GM23248 (cell line): ENCODE measurements at regions not wholly inside any gene's neighbourhood (a gene's known extent, or its start where the extent isn't known, plus 50 kb on each side); places are given as distances from the start of the nearest gene placed in this dataset.

Experiments
- DNase-seq: peaks from one replicate; pipeline ENCODE4 v3.0.0-alpha.2; 2015
- H2AFZ ChIP-seq: fragments of 200-600 bp; sonication (generic); 2 replicates; pipeline ENCODE4 v1.6.1; 2016; ENCODE audit warnings: antibody characterized with exemption
- H3F3A ChIP-seq: fragments of 200-600 bp; sonication (generic); 2 replicates; pipeline ENCODE4 v1.6.1; 2016; ENCODE audit warnings: mild to moderate bottlenecking, antibody characterized with exemption, mixed run types; ENCODE audit not compliant: insufficient read depth
- H3K27ac ChIP-seq: fragments of 200-600 bp; sonication (generic); 2 replicates; pipeline ENCODE4 v1.5.1; 2016; ENCODE audit warnings: mild to moderate bottlenecking
- H3K27me3 ChIP-seq: fragments of 200-600 bp; sonication (generic); replicated peaks from 2 replicates; pipeline ENCODE4 v1.6.1; 2016; ENCODE audit warnings: mild to moderate bottlenecking; ENCODE audit not compliant: insufficient read depth
- H3K36me3 ChIP-seq: fragments of 200-600 bp; sonication (generic); 2 replicates; pipeline ENCODE4 v1.6.1; 2016; ENCODE audit warnings: low read depth, mild to moderate bottlenecking
- H3K4me1 ChIP-seq: fragments of 200-600 bp; sonication (generic); 2 replicates; pipeline ENCODE4 v1.6.1; 2016; ENCODE audit warnings: mild to moderate bottlenecking; ENCODE audit not compliant: insufficient read depth
- H3K4me2 ChIP-seq: fragments of 200-600 bp; sonication (generic); one replicate; pipeline ENCODE4 v1.6.1; 2016; ENCODE audit warnings: mild to moderate bottlenecking; ENCODE audit not compliant: unreplicated experiment
- H3K4me3 ChIP-seq: fragments of 200-600 bp; sonication (generic); 2 replicates; pipeline ENCODE4 v1.5.1; 2016; ENCODE audit warnings: mild to moderate bottlenecking
- H3K79me2 ChIP-seq: fragments of 200-600 bp; sonication (generic); 2 replicates; pipeline ENCODE4 v1.6.1; 2016; ENCODE audit warnings: mild to moderate bottlenecking; ENCODE audit not compliant: insufficient read depth
- H3K9ac ChIP-seq: fragments of 200-600 bp; sonication (generic); 2 replicates; pipeline ENCODE4 v1.6.1; 2016; ENCODE audit warnings: mild to moderate bottlenecking
- H3K9me2 ChIP-seq: fragments of 200-600 bp; sonication (generic); 2 replicates; pipeline ENCODE4 v1.6.1; 2016; ENCODE audit warnings: mixed run types, mild to moderate bottlenecking, moderate library complexity; ENCODE audit not compliant: insufficient read depth
- H3K9me3 ChIP-seq: fragments of 200-600 bp; sonication (generic); one replicate; pipeline ENCODE4 v1.6.1; 2017; ENCODE audit warnings: low read depth
- H4K20me1 ChIP-seq: fragments of 200-600 bp; sonication (generic); 2 replicates; pipeline ENCODE4 v1.6.0; 2016; ENCODE audit not compliant: insufficient read depth
- EZH2 ChIP-seq: fragments of 200-600 bp; sonication (generic); IDR thresholded peaks from 2 replicates; pipeline ENCODE4 v1.6.1; 2018; ENCODE audit warnings: antibody characterized with exemption, mild to moderate bottlenecking; ENCODE audit not compliant: insufficient read depth, poor library complexity, severe bottlenecking
- EZH2phosphoT487 ChIP-seq: fragments of 200-600 bp; sonication (generic); IDR thresholded peaks from 2 replicates; pipeline ENCODE4 v1.6.1; 2018; ENCODE audit warnings: antibody characterized with exemption, moderate library complexity, mild to moderate bottlenecking, low read depth; ENCODE audit not compliant: insufficient read depth
- WGBS, 2 experiments: methylation state at CpG; one replicate each; pipeline ENCODE4 v1.1.6; 2015 to 2017; ENCODE audit warnings: low lambda C conversion rate in 2 of 2, low coverage in 1 of 2; ENCODE audit errors: missing lambda C conversion rate in 2 of 2; 5-methylcytosine and 5-hydroxymethylcytosine counted together
- in situ Hi-C: fragments of 300-500 bp; cut with MboI; formaldehyde crosslinking; loops from 2 replicates; pipeline ENCODE4 v1.15.0; 2020

DNA sequence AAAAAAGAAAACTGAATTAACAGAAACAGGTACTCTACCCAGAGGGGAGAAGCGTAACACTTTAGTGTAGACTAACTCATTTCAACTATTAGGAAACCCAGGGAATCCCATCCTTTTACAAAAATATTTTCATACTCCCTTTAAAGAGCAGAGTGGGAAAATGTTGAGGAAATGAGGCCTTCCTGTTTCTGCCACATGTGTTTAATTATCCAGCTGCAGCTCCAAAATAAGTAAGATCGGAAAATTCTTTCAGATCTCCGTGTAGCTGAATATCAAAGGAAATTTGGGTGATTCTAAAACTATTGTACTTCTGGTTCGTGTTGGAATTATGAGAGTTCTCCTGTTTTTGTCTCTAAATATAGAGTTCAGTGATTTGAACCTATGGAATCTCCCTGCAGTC is 58.0 kb upstream of the CAV2 start:
- H3K4me1 ChIP-seq: peaks cover 47% of the 10 kb centered on the region
- H2AFZ ChIP-seq: peak overlapping the region; percentile 54
- peak overlapping the region; percentile 55 for H3K9ac ChIP-seq
- DNase-seq: peak; percentile 70
- H3K4me3 ChIP-seq: peak overlapping the region; percentile 8; the same call in 1 of the 2 replicates
- no peaks in the 10 kb centered on the region for H3K9me2 ChIP-seq
- H3K9me3 ChIP-seq: no peaks in the 10 kb centered on the region
- H3K36me3 ChIP-seq: no peaks in the 10 kb centered on the region
- H3K27ac ChIP-seq: peak overlapping the region; percentile 80
- no peaks in the 10 kb centered on the region for H3K79me2 ChIP-seq
- peak overlapping the region; percentile 71 for H3K4me2 ChIP-seq
- no peak for TF ChIP-seq EZH2
- no peak for TF ChIP-seq EZH2phosphoT487
- WGBS, 2 experiments: 5 to 8% methylated on average over 4 of the region's 4 CpGs
- H4K20me1 ChIP-seq: no peaks in the 10 kb centered on the region
- peaks cover 33% of the 10 kb centered on the region for H3F3A ChIP-seq
- in situ Hi-C loops: no loop called here
- H3K27me3 ChIP-seq: no peaks in the 10 kb centered on the region

DNA sequence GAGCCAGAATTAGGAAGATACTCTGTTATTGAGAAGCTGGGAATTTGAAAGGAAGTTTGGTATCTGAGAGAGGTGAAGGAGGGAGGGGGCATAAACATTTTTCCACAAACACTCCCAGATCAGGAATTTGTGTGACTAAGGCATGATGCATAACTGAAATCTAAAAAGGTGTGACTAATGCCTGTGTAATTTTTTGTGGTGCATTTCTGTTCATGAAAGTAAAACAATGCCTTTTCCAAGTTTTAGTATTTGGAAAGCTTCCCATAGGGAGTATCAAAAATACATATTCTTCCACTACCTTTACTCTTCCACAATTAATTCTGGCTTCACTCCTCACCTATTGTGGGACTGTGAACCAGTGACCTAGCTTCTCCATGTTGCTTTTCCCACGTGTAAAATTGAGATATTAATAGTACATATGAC is 56.4 kb upstream of the CAV2 start:
- Histone ChIP-seq H3K9ac (no peak overlapping the region), H3K9me3 (no peaks in the 10 kb centered on the region), H3F3A (peaks cover 28% of the 10 kb centered on the region), H2AFZ (no peak overlapping the region), H3K4me3 (no peak overlapping the region), H3K9me2 (no peaks in the 10 kb centered on the region), H4K20me1 (no peaks in the 10 kb centered on the region), H3K27me3 (no peaks in the 10 kb centered on the region), H3K36me3 (no peaks in the 10 kb centered on the region), H3K27ac (peak overlapping the region; percentile 80), H3K4me1 (peaks cover 58% of the 10 kb centered on the region), H3K4me2 (peak overlapping the region; percentile 71), H3K79me2 (no peaks in the 10 kb centered on the region)
- no peak for TF ChIP-seq EZH2phosphoT487
- TF ChIP-seq EZH2: no peak
- in situ Hi-C loops: no loop called here
- peak; percentile 94 for DNase-seq
- WGBS, 2 experiments: 0% methylated on average over 1 of the region's 1 CpG

DNA sequence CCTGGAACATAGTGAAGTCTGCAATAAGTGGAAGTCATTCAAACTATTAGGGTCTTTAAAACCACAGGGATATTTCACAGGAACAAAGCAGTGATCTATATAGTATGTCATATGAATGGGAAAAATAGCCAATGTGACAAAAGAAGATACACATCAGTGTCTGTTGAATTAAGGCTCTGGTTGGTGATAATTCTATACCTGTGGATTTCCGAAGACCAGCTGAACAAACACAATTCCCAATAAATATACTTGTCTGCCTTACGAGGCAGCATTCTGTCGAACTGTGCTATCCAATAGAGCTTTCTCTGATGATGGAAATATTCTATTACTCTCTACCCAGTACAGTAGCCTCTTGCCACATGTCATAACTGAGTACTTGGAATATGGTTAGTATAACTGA is 55.9 kb upstream of the CAV2 start:
- no peak for DNase-seq
- peaks cover 25% of the 10 kb centered on the region for H3F3A ChIP-seq
- peaks cover 56% of the 10 kb centered on the region for H3K4me1 ChIP-seq
- no peaks in the 10 kb centered on the region for H3K36me3 ChIP-seq
- no peaks in the 10 kb centered on the region for H3K79me2 ChIP-seq
- TF ChIP-seq EZH2phosphoT487 (no peak), EZH2 (no peak)
- H3K4me2 ChIP-seq: peak overlapping the region; percentile 20
- in situ Hi-C loops: no loop called here
- H2AFZ ChIP-seq: no peak overlapping the region
- no peaks in the 10 kb centered on the region for H4K20me1 ChIP-seq
- no peak overlapping the region for H3K4me3 ChIP-seq
- WGBS, 2 experiments: 96 to 100% methylated on average over 3 of the region's 3 CpGs
- H3K9me3 ChIP-seq: no peaks in the 10 kb centered on the region
- no peaks in the 10 kb centered on the region for H3K27me3 ChIP-seq
- peak overlapping the region; percentile 80 for H3K27ac ChIP-seq
- no peak overlapping the region for H3K9ac ChIP-seq
- H3K9me2 ChIP-seq: no peaks in the 10 kb centered on the region

DNA sequence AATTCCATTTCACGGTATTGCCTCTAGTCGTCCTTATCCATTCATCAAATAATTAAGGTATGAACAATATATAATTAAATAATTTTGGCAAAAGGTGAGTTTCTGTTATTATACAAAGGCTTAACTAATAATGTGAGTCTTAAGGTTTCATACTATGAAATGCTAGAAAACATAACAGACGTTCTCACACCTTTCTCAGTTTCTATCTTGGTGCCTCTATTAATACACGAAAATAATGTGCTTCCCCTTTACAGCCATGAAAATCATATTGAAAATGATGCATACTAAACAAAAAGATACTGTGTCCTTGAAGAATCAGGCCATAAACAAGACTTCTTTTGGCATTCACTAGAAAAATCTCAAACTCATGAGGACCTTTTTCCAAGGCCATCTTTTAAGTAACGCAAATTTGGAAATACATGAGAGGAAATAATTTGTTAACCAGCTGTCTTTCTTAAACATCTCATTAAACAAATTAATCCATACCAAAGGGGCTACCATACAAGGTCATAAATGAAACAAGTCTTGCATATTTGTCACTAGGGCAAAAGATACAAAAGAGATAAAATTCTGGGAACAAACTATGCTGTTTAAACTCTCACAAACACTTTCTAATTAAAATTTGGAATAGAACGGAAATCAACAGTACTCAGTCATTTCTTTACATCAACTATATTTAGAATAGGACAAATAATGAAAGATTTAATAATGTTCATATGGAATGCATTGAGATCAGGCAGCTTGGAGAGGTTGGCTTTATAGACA is 53.9 kb upstream of the CAV2 start:
- Histone ChIP-seq H3K9me2 (no peaks in the 10 kb centered on the region), H4K20me1 (no peaks in the 10 kb centered on the region), H3K27me3 (no peaks in the 10 kb centered on the region), H3F3A (peaks cover 25% of the 10 kb centered on the region), H3K4me1 (peaks cover 62% of the 10 kb centered on the region), H3K4me2 (no peak overlapping the region), H3K4me3 (no peak overlapping the region), H3K36me3 (no peaks in the 10 kb centered on the region), H3K27ac (no peak overlapping the region), H2AFZ (peak overlapping the region; percentile 62; the same call in 1 of the 2 replicates), H3K79me2 (no peaks in the 10 kb centered on the region), H3K9me3 (no peaks in the 10 kb centered on the region), H3K9ac (no peak overlapping the region)
- WGBS, 2 experiments: 76 to 77% methylated on average over 6 of the region's 6 CpGs
- in situ Hi-C loops: no loop called here
- no peak for DNase-seq
- TF ChIP-seq EZH2phosphoT487 (no peak), EZH2 (no peak)
